ENCODE measurements at regions not wholly inside any gene's neighbourhood (a gene's known extent, or its start where the extent isn't known, plus 50 kb on each side); places are given as distances from the start of the nearest gene placed in this dataset.
"Not testable (repeated sequence)": the region's sequence is repeated elsewhere in the genome, so short reads cannot be mapped to it uniquely, and the experiment has no call there.

GRCh38 chr10:55237462-55237861 is 436.4 kb upstream of the PCDH15 start:
- DNase-seq (ENCODE audit: low spot score) = no peak

GRCh38 chr10:55233505-55233904 is 432.5 kb upstream of the PCDH15 start:
- no peak for DNase-seq (ENCODE audit: low spot score)

GRCh38 chr10:55233090-55233489 is 432.1 kb upstream of the PCDH15 start:
- no peak for DNase-seq (ENCODE audit: low spot score)

GRCh38 chr10:55232553-55232952 is 431.5 kb upstream of the PCDH15 start:
- no peak for DNase-seq (ENCODE audit: low spot score)

- DNase-seq (ENCODE audit: low spot score) = no peak
Observed at GRCh38 chr10:55227967-55228366, 426.9 kb upstream of the PCDH15 start.

GRCh38 chr10:55224007-55224781 is 423.2 kb upstream of the PCDH15 start:
- DNase-seq (ENCODE audit: low spot score) = no peak

GRCh38 chr10:55223352-55223751 is 422.3 kb upstream of the PCDH15 start:
- DNase-seq (ENCODE audit: low spot score) = no peak

- DNase-seq (ENCODE audit: low spot score) = no peak
Observed at GRCh38 chr10:55220975-55221374, 419.9 kb upstream of the PCDH15 start.

GRCh38 chr10:55215699-55216098 is 414.7 kb upstream of the PCDH15 start:
- no peak for DNase-seq (ENCODE audit: low spot score)

- no peak for DNase-seq (ENCODE audit: low spot score)
Observed at GRCh38 chr10:55214608-55215007, 413.6 kb upstream of the PCDH15 start.

- DNase-seq (ENCODE audit: low spot score) = no peak
Observed at GRCh38 chr10:55212051-55212450, 411.0 kb upstream of the PCDH15 start.

- no peak for DNase-seq (ENCODE audit: low spot score)
Observed at GRCh38 chr10:55203874-55204273, 402.8 kb upstream of the PCDH15 start.

GRCh38 chr10:55203319-55203718 is 402.3 kb upstream of the PCDH15 start:
- no peak for DNase-seq (ENCODE audit: low spot score)

GRCh38 chr10:55200020-55200419 is 399.0 kb upstream of the PCDH15 start:
- no peak for DNase-seq (ENCODE audit: low spot score)

GRCh38 chr10:55191236-55191860 is 390.3 kb upstream of the PCDH15 start:
- DNase-seq (ENCODE audit: low spot score) = no peak

GRCh38 chr10:55183993-55184392 is 383.0 kb upstream of the PCDH15 start:
- DNase-seq (ENCODE audit: low spot score) = no peak

- no peak for DNase-seq (ENCODE audit: low spot score)
Observed at GRCh38 chr10:55180357-55180756, 379.3 kb upstream of the PCDH15 start.

GRCh38 chr10:55174419-55174818 is 373.4 kb upstream of the PCDH15 start:
- no peak for DNase-seq (ENCODE audit: low spot score)

- no peak for DNase-seq (ENCODE audit: low spot score)
Observed at GRCh38 chr10:55169493-55169892, 368.5 kb upstream of the PCDH15 start.

GRCh38 chr10:55168343-55168742 is 367.3 kb upstream of the PCDH15 start:
- no peak for DNase-seq (ENCODE audit: low spot score)

GRCh38 chr10:55163388-55163979 is 362.5 kb upstream of the PCDH15 start:
- DNase-seq (ENCODE audit: low spot score) = no peak

GRCh38 chr10:55162321-55162720 is 361.3 kb upstream of the PCDH15 start:
- DNase-seq (ENCODE audit: low spot score) = not testable (repeated sequence)

- DNase-seq (ENCODE audit: low spot score) = no peak
Observed at GRCh38 chr10:55160655-55161283, 359.7 kb upstream of the PCDH15 start.

Data from RKO (cell line).